GM18951 (cell line): ENCODE measurements at regions not wholly inside any gene's neighbourhood (a gene's known extent, or its start where the extent isn't known, plus 50 kb on each side); places are given as distances from the start of the nearest gene placed in this dataset.
"Not testable (repeated sequence)": the region's sequence is repeated elsewhere in the genome, so short reads cannot be mapped to it uniquely, and the experiment has no call there.

Source experiments
- POLR2A ChIP-seq: IDR thresholded peaks from 4 replicates; pipeline ENCODE4 v1.6.1; 2011; ENCODE audit warnings: mild to moderate bottlenecking; ENCODE audit not compliant: insufficient read length, insufficient read depth; ENCODE audit errors: extremely low read depth
- in situ Hi-C: fragments of 300-500 bp; cut with MboI; formaldehyde crosslinking; loops from one replicate; pipeline ENCODE4 v1.12.0; 2022; ENCODE audit warnings: low sequenced_read_pairs, mixed read lengths, inconsistent platforms; ENCODE audit not compliant: unreplicated experiment

DNA sequence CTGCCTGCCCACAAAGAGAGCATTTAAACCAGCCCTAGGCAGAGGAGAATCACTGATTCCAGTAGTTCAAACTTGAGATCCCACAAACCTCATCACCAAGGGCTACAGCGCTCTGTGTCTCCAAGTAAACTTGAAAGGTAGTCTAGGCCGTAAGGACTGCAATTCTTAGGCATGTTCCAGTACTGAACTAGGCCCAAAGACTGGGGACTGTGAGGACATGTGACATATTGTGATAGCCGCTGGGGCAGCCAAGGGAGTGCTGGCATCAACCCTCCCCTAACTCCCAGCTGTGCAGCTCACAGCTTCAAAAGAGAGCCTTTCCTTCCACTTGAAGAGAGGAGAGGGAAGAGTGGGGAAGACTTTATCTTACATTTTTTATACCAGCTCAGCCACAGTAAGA, 291.0 kb upstream of the PRR16 start:
- in situ Hi-C loops = no loop called here
- no peak for TF ChIP-seq POLR2A

DNA sequence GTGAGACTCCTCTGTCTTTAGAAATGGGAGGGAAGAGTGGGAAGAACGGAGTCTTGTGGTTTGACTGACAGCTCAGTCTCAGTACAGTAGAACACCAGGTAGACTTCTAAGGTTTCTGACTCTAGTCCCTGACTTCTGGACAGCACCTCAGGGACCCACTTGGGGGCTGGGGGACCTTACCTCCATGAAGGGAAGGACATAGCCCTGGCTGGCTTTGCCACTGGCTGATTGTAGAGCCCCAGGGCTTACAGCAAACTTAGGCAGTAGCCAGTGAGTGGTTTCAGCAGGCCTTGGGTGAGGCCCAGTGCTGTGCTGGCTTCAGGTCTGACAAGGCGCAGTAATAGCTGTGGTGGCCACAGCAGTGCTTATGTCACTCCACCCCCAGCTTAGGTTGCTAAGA, 290.0 kb upstream of the PRR16 start:
- in situ Hi-C loops = no loop called here

DNA sequence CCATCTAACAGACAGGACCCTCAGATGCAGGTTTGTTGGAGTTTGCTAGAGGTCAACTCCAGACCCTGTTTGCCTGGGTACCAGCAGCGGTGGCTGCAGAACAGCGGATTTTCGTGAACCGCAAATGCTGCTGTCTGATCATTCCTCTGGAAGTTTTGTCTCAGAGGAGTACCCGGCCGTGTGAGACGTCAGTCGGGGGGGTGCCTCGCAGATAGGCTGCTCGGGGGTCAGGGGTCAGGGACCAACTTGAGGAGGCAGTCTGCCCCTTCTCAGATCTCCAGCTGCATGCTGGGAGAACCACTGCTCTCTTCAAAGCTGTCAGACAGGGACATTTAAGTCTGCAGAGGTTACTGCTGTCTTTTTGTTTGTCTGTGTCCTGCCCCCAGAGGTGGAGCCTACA, 282.9 kb upstream of the PRR16 start:
- in situ Hi-C loops = not testable (repeated sequence)

More for the DNA sequence above, 290.0 kb upstream of the PRR16 start:
- TF ChIP-seq POLR2A = no peak

DNA sequence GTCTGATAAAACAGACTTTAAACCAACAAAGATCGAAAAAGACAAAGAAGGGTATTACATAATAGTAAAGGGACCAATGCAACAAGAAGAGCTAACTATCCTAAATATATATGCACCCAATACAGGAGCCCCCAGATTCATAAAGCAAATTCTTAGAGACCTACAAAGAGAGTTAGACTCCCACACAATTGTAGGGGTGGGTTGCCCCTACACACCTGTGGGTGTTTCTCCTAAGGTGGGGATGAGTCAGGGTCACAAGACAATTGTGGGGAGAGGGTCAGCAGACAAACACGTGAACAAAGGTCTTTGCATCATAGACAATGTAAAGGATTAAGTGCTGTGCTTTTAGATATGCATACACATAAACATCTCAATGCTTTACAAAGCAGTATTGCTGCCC, 269.4 kb upstream of the PRR16 start:
- in situ Hi-C loops = not testable (repeated sequence)

DNA sequence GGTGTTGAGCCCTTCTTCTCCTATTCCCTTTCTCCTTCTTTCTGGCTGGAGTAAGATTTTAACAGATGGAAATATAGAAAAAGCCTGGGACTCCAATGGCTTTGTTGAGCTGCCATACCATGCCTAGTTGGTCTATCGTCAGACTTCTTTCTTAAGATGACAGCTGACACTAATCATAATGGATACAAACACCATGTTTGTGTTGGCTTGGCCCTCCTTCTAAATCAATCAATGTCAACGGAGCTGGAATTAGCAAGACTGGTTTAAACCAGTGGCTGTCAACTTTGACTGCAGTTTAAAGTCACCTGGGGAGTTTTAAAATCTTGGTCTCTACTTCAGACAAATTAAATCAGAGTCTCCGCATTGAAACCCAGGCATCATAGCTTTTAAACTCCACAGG, 264.5 kb upstream of the PRR16 start:
- no peak for TF ChIP-seq POLR2A
- in situ Hi-C loops = no loop called here

DNA sequence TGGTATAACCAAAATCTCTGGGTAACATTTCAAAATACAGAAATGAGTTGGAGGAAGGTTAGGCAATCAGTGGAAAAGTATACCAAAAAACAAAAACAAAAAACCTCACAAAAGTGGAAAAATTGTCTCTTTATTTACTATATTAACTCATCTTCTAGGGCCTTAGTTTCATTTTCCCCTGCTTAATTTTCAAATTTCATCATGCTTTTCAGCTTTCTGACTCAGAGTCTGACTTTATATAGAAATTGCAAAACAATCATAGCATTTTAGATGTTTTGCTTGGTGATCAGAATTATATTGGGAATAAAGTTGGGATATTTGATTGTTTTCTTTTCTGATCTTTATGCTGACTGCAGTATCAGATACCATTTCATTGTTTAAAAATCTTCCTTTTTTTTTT, 257.0 kb upstream of the PRR16 start:
- in situ Hi-C loops = no loop called here
- no peak for TF ChIP-seq POLR2A

DNA sequence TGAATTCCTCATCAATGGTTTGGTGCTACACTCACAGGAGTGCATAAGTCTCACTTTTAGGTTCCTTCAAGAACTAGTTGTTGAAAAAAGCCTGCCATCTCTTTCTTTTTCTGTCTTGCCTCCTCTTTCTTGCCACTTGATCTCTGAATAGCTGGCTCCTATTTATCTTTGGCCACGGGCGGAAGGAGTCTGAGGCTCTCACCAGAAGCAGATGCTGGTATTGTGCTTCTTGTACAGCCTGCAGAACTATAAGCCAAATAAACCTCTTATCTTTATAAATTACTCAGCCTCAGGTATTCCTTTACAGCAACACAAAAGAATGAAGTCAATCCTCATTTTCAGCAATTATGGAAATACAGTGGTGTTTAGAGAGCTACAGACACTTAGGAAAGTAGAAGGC, 247.1 kb upstream of the PRR16 start:
- in situ Hi-C loops = no loop called here

DNA sequence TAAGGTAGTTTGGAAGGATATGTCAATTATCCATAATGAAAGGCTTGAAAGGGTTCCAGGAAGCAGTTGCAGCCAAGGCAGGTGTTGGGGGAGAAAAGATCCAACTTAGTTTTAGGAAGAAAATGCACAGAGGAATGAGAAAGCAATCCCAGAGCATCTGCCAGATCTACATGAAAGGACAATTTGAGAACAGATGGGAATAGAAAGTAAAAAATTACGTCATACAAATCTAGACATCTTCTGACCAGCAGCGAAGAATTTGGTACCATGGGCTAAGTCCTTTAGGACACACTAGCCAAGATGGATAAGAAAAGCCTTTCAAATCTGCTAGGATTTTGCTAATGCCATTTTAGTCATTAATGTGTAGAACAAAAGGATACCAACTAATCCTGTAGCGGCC, 244.1 kb upstream of the PRR16 start:
- TF ChIP-seq POLR2A = no peak

More for the DNA sequence above, 247.1 kb upstream of the PRR16 start:
- TF ChIP-seq POLR2A = no peak

DNA sequence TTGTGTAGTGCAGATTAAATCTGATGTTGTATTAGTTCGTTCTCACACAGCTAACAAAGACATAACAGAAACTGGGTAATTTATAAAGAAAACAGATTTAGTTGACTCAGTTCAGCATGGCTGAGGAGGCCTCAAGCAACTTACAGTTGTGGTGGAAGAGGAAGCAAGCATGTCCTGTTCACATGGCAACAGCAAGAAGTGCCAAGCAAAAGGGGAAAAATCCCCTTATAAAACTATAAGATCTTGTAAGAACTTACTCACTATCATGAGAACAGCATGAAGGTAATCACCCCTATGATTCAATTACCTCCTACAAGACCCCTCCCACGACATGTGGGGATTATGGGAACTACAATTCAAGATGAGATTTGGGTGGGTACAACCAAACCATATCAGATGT, 238.6 kb upstream of the PRR16 start:
- no peak for TF ChIP-seq POLR2A
- in situ Hi-C loops = no loop called here

More for the DNA sequence above, 244.1 kb upstream of the PRR16 start:
- in situ Hi-C loops = no loop called here

DNA sequence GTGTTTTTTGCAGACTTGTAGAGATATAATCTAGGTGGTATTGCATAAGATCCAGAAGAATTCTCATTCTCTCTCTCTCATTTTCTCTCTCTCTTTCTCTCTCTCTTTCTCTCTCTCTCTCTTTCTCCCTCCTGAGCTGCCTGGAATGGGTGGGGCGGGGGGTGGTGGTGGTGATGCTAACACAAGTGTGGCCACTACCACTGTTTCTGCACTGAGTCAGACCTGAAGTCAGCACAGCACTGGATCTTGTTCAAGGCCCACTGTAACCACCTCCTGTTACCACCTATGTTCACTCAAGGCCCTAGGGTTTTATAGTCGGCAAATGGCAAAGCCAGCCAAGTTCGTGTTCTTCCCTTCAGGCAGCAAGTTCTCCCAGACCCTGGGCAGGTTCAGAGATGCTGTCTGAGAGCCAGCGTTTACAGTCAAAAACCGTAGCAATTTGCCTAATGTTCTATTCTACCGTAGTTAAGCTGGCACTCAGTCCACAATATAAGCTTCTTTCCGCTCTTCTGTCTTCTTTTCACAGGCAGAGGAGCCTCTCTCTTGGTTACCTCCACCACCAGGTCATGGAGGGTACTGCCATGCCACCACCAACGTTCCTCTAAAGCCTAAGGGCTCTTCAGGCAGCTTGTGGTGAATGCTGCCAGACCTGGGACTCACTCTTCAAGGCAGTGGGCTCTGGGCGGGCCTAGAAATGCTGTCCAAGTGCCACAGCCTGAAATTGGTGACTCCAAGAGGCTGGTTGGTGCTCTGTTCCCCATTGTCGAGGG, 235.7 kb upstream of the PRR16 start:
- TF ChIP-seq POLR2A = no peak
- in situ Hi-C loops = no loop called here

DNA sequence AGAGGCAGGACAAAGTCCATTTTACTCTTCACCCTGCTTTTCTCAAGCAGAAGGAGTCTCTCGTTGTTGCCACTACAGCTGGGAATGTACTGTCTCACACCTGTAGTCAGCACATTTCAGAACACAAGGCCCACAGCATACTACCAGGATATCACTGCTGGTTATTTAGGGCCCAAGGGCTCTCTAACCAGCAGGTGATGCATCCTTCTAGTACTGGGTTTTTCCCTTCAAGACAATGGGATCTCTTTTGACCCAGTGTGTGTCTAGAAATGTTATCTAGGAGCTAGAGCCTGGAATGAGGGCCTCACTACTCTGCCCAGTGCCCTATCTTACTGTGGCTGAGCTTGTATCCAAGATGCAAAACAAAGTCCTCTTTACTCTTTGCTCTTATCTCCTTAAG, 235.1 kb upstream of the PRR16 start:
- TF ChIP-seq POLR2A = no peak
- in situ Hi-C loops = no loop called here

DNA sequence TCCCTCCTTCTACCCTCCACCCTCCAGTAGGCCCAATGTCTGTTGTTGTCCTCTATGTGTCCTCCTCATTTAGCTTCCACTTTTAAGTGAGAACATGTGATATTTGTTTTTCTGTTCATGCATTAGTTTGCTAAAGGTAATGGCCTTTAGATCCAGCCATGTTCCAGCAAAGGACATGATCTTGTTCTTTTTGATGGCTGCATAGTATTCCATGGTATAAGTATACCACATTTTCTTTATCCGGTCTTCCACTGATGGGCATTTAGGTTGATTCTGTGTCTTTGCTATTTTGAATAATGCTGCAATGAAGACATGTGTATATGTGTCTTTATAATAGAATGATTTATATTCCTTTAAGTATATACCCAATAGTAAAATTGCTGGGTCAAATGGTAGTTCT, 232.5 kb upstream of the PRR16 start:
- in situ Hi-C loops = no loop called here
- TF ChIP-seq POLR2A = no peak

DNA sequence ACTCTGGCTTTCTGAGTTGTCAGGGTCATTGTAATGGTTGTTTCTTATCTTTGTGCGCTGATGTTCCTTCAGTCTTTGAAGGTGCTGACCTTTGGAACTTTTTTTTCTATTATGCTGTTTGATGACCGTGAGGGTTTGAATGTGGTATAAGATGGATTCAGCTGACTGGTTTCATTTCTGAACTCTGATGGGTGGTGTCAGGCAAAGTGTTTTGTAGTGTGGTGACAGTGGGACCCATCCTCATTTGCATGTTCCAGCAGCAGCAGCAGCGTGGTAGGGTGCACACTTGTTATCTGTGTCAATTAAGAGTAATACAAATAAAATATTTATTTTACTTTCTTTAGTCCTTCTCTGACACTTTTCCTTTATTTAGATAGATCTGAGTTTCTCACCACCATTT, 227.7 kb upstream of the PRR16 start:
- no peak for TF ChIP-seq POLR2A
- in situ Hi-C loops = no loop called here

DNA sequence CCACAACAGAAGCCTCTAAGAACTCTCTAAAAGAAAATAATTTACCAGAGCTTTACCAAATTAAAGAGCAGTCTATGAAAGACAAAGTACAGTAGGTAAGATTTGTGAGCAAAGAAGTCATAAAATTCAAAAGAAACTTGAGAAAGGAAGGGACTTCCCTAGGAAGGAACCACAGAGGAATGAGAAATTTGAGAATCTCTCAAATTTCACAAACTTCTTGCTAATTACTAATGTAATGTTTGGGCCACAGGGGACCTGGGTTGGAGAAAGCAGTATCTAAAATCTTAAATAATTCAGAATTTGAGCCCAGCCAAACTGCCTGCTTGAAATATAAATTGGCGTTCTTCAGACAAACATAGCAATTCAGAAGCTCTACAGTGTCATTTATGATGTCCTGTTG, 225.0 kb upstream of the PRR16 start:
- in situ Hi-C loops = no loop called here
- TF ChIP-seq POLR2A = no peak

DNA sequence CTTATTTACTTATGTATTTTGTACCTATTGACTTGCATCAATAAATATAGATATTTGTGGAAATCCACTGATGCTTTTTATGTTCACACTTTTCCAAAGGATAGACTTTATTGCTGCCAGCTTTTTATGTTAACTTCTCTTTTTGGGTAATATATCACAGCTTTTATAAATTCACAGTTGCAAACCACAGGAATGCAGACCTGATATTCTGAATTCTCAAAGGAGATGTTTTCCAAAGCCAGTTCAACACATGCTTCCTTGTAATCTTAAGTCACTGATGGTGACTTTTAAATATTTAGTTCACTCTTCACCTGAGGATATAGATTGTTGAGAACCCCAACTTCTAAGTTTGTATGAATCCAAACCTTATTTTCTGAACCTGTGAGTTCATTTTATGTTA, 223.4 kb upstream of the PRR16 start:
- in situ Hi-C loops = no loop called here
- no peak for TF ChIP-seq POLR2A
